ENCODE measurements at regions not wholly inside any gene's neighbourhood (a gene's known extent, or its start where the extent isn't known, plus 50 kb on each side); places are given as distances from the start of the nearest gene placed in this dataset.

GRCh38 chr12:113724794-113725556, 241.2 kb downstream of the RBM19 start:
- Histone ChIP-seq H3K4me1 (ENCODE audit: control insufficient read depth, low read depth, low read length) (no peaks in the 10 kb centered on the region), H3K9me3 (ENCODE audit: control insufficient read depth, low read depth, low read length) (no peaks in the 10 kb centered on the region), H3K9ac (ENCODE audit: low read length) (no peak overlapping the region), H3K36me3 (ENCODE audit: control insufficient read depth, low read depth, low read length) (no peaks in the 10 kb centered on the region), H3K4me3 (ENCODE audit: low read length) (no peak overlapping the region), H3K27me3 (ENCODE audit: control insufficient read depth, insufficient read depth, low read length) (no peaks in the 10 kb centered on the region), H3K27ac (ENCODE audit: low read length) (no peak overlapping the region)

- Histone ChIP-seq H3K9ac (ENCODE audit: low read length) (no peak overlapping the region), H3K27me3 (ENCODE audit: control insufficient read depth, insufficient read depth, low read length) (no peaks in the 10 kb centered on the region), H3K4me1 (ENCODE audit: control insufficient read depth, low read depth, low read length) (no peaks in the 10 kb centered on the region), H3K4me3 (ENCODE audit: low read length) (no peak overlapping the region), H3K9me3 (ENCODE audit: control insufficient read depth, low read depth, low read length) (no peaks in the 10 kb centered on the region), H3K27ac (ENCODE audit: low read length) (no peak overlapping the region), H3K36me3 (ENCODE audit: control insufficient read depth, low read depth, low read length) (no peaks in the 10 kb centered on the region)
Measured at GRCh38 chr12:113723631-113724030, 242.5 kb downstream of the RBM19 start.

GRCh38 chr12:113722747-113723146, 243.4 kb downstream of the RBM19 start:
- Histone ChIP-seq H3K9me3 (ENCODE audit: control insufficient read depth, low read depth, low read length) (no peaks in the 10 kb centered on the region), H3K36me3 (ENCODE audit: control insufficient read depth, low read depth, low read length) (no peaks in the 10 kb centered on the region), H3K9ac (ENCODE audit: low read length) (no peak overlapping the region), H3K27me3 (ENCODE audit: control insufficient read depth, insufficient read depth, low read length) (no peaks in the 10 kb centered on the region), H3K4me3 (ENCODE audit: low read length) (no peak overlapping the region), H3K4me1 (ENCODE audit: control insufficient read depth, low read depth, low read length) (no peaks in the 10 kb centered on the region), H3K27ac (ENCODE audit: low read length) (no peak overlapping the region)

GRCh38 chr12:113720629-113721028, 245.5 kb downstream of the RBM19 start:
- Histone ChIP-seq H3K27me3 (ENCODE audit: control insufficient read depth, insufficient read depth, low read length) (no peaks in the 10 kb centered on the region), H3K27ac (ENCODE audit: low read length) (no peak overlapping the region), H3K4me3 (ENCODE audit: low read length) (no peak overlapping the region), H3K4me1 (ENCODE audit: control insufficient read depth, low read depth, low read length) (no peaks in the 10 kb centered on the region), H3K36me3 (ENCODE audit: control insufficient read depth, low read depth, low read length) (no peaks in the 10 kb centered on the region), H3K9me3 (ENCODE audit: control insufficient read depth, low read depth, low read length) (no peaks in the 10 kb centered on the region), H3K9ac (ENCODE audit: low read length) (no peak overlapping the region)

DNA sequence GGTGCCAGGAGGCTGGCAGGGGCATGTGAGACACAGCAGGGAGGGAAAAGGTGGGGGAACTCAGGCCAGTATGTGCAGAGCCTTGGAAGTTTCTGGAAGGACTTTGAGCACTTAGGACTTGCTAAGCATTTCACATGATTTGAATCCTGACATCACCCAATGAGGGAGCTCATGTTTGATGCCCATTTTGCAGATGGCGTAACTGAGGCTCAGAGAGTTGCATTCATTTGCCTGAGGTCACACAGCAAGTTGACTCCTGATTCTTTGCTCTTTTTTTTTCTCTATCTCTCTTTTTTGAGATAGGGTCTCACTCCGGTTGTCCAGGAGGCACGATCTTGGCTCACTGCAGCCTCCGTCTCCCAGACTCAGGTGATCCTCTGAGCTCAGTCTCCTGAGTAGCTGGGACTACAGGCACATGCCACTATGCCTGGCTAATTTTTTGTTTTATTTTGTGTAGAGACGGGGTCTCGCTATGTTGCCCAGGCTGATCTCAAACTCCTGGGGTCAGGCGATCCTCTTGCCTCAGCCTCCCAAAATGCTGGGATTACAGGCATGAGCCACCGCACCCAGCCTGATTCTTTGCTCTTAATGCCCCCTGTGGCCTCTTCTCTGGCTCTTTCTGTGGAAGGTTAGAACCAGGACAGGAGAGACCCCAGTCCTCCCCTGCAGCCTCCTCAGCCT, 246.1 kb downstream of the RBM19 start:
- no peaks in the 10 kb centered on the region for H3K36me3 ChIP-seq (ENCODE audit: control insufficient read depth, low read depth, low read length)
- H3K4me1 ChIP-seq (ENCODE audit: control insufficient read depth, low read depth, low read length) = no peaks in the 10 kb centered on the region
- H3K27me3 ChIP-seq (ENCODE audit: control insufficient read depth, insufficient read depth, low read length) = no peaks in the 10 kb centered on the region
- H3K9ac ChIP-seq (ENCODE audit: low read length) = no peak overlapping the region
- no peaks in the 10 kb centered on the region for H3K9me3 ChIP-seq (ENCODE audit: control insufficient read depth, low read depth, low read length)
- H3K27ac ChIP-seq (ENCODE audit: low read length) = no peak overlapping the region
- no peak overlapping the region for H3K4me3 ChIP-seq (ENCODE audit: low read length)

DNA sequence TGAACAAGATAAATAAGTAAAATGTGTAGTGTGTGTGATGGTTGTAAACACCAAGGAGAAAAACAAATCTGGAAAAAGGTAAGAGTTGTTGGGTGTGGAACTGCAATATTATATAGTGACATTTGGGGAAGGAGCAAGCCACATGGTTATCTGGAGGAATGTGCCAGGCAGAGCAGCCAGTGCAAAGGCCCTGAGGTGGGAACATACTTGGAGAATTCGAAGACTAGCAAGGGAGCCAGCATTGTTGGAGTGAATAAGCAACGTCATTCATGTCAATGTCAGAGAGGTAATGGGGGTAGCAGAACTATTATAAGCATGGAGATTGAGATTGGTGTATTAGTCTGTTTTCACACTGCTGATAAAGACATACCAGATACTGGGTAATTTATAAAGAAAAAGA, 241.5 kb upstream of the LHX5 start:
- Histone ChIP-seq H3K4me3 (ENCODE audit: low read length) (no peak overlapping the region), H3K4me1 (ENCODE audit: control insufficient read depth, low read depth, low read length) (no peaks in the 10 kb centered on the region), H3K9me3 (ENCODE audit: control insufficient read depth, low read depth, low read length) (no peaks in the 10 kb centered on the region), H3K27me3 (ENCODE audit: control insufficient read depth, insufficient read depth, low read length) (no peaks in the 10 kb centered on the region), H3K9ac (ENCODE audit: low read length) (no peak overlapping the region), H3K27ac (ENCODE audit: low read length) (no peak overlapping the region), H3K36me3 (ENCODE audit: control insufficient read depth, low read depth, low read length) (no peaks in the 10 kb centered on the region)

DNA sequence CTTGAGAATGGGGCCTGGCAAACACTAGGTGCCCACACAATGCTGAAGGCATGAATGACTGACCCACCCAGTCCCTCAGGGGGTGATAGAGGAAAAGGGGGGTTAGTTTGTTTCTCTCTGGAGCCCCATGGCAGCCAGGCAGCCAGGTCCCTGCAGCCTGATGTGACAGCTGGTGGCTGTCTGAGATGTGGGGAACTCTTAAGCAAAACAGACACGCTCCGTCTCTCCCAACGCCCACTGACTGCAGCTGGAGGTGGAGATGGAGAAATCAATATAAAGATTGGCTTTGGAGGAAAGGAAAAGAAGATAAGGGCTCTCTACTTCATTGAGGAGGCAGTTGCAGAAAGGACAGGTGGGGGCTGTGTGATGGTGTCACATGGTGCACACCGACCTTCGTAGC, 240.8 kb upstream of the LHX5 start:
- no peaks in the 10 kb centered on the region for H3K27me3 ChIP-seq (ENCODE audit: control insufficient read depth, insufficient read depth, low read length)
- no peak overlapping the region for H3K27ac ChIP-seq (ENCODE audit: low read length)
- no peaks in the 10 kb centered on the region for H3K4me1 ChIP-seq (ENCODE audit: control insufficient read depth, low read depth, low read length)
- H3K9ac ChIP-seq (ENCODE audit: low read length) = no peak overlapping the region
- H3K36me3 ChIP-seq (ENCODE audit: control insufficient read depth, low read depth, low read length) = no peaks in the 10 kb centered on the region
- no peaks in the 10 kb centered on the region for H3K9me3 ChIP-seq (ENCODE audit: control insufficient read depth, low read depth, low read length)
- H3K4me3 ChIP-seq (ENCODE audit: low read length) = no peak overlapping the region

- Histone ChIP-seq H3K36me3 (ENCODE audit: control insufficient read depth, low read depth, low read length) (no peaks in the 10 kb centered on the region), H3K4me1 (ENCODE audit: control insufficient read depth, low read depth, low read length) (no peaks in the 10 kb centered on the region), H3K9ac (ENCODE audit: low read length) (no peak overlapping the region), H3K9me3 (ENCODE audit: control insufficient read depth, low read depth, low read length) (no peaks in the 10 kb centered on the region), H3K4me3 (ENCODE audit: low read length) (no peak overlapping the region), H3K27ac (ENCODE audit: low read length) (no peak overlapping the region), H3K27me3 (ENCODE audit: control insufficient read depth, insufficient read depth, low read length) (no peaks in the 10 kb centered on the region)
Measured at GRCh38 chr12:113710216-113710615, 238.5 kb upstream of the LHX5 start.

DNA sequence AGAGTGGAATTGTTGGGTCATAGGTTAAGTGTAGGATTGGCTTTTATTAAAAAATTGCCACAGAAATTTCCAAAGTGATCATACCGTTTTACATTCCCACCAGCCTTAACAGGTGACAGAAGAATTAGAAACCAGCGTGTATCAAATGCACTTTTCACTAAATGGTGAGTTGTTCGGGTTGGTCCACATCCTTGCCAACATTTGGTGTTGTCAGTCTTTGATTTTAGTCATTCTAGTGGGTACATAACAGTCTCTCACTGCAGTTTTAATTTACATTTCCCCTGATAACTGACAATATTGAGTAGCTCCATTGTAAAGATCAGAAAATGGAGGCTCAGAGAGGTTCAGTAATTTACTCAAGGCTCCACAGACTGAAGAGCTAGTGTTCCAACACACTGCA, 237.8 kb upstream of the LHX5 start:
- H3K9ac ChIP-seq (ENCODE audit: low read length) = no peak overlapping the region
- H3K4me3 ChIP-seq (ENCODE audit: low read length) = no peak overlapping the region
- H3K4me1 ChIP-seq (ENCODE audit: control insufficient read depth, low read depth, low read length) = no peaks in the 10 kb centered on the region
- no peaks in the 10 kb centered on the region for H3K36me3 ChIP-seq (ENCODE audit: control insufficient read depth, low read depth, low read length)
- H3K27ac ChIP-seq (ENCODE audit: low read length) = no peak overlapping the region
- no peaks in the 10 kb centered on the region for H3K27me3 ChIP-seq (ENCODE audit: control insufficient read depth, insufficient read depth, low read length)
- H3K9me3 ChIP-seq (ENCODE audit: control insufficient read depth, low read depth, low read length) = no peaks in the 10 kb centered on the region

- Histone ChIP-seq H3K9me3 (ENCODE audit: control insufficient read depth, low read depth, low read length) (no peaks in the 10 kb centered on the region), H3K4me3 (ENCODE audit: low read length) (no peak overlapping the region), H3K27me3 (ENCODE audit: control insufficient read depth, insufficient read depth, low read length) (no peaks in the 10 kb centered on the region), H3K27ac (ENCODE audit: low read length) (no peak overlapping the region), H3K9ac (ENCODE audit: low read length) (no peak overlapping the region), H3K4me1 (ENCODE audit: control insufficient read depth, low read depth, low read length) (peaks cover 9% of the 10 kb centered on the region), H3K36me3 (ENCODE audit: control insufficient read depth, low read depth, low read length) (no peaks in the 10 kb centered on the region)
Measured at GRCh38 chr12:113702836-113703235, 231.2 kb upstream of the LHX5 start.

DNA sequence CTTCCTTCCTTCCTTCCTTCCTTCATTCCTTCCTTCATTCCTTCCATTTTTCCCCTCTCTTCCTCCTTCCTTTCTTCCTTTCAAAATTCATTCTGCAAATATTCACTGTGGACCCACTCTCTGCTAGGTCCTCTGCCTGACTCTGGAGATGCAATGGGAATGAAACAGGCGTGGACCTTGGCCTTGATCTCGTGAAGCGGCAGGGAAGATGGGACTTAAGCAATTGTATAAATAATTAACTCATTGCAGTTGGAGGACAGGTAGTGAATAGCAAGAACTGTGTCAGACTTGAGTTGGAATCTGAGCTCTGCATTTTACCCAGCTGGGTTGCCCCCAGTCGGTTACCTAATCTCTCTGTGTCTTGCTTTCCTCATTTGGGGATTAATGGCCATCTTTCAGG, 230.6 kb upstream of the LHX5 start:
- Histone ChIP-seq H3K4me1 (ENCODE audit: control insufficient read depth, low read depth, low read length) (peaks cover 11% of the 10 kb centered on the region), H3K27ac (ENCODE audit: low read length) (no peak overlapping the region), H3K4me3 (ENCODE audit: low read length) (no peak overlapping the region), H3K9me3 (ENCODE audit: control insufficient read depth, low read depth, low read length) (no peaks in the 10 kb centered on the region), H3K27me3 (ENCODE audit: control insufficient read depth, insufficient read depth, low read length) (no peaks in the 10 kb centered on the region), H3K36me3 (ENCODE audit: control insufficient read depth, low read depth, low read length) (no peaks in the 10 kb centered on the region), H3K9ac (ENCODE audit: low read length) (no peak overlapping the region)

DNA sequence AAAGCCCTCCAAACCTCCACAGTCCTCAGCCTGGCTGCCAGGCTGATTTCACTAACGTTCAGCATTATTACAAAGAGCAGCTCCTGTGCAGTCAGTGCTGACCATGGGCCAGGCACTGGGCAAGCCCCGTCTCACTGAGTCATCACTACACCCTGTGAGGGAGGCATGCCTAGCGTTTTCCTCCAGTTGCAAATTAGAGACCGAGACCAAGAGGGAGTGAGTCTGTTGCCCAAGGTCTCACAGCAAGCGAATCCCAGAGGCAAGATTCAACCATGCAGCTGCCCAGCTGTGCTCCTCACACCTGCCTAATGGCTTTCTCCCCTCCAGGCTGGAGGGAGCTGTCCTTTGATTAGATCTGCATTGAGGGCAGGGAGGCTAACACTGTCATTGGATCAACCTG, 229.3 kb upstream of the LHX5 start:
- H3K4me3 ChIP-seq (ENCODE audit: low read length) = no peak overlapping the region
- H3K9me3 ChIP-seq (ENCODE audit: control insufficient read depth, low read depth, low read length) = no peaks in the 10 kb centered on the region
- no peaks in the 10 kb centered on the region for H3K27me3 ChIP-seq (ENCODE audit: control insufficient read depth, insufficient read depth, low read length)
- H3K36me3 ChIP-seq (ENCODE audit: control insufficient read depth, low read depth, low read length) = no peaks in the 10 kb centered on the region
- H3K4me1 ChIP-seq (ENCODE audit: control insufficient read depth, low read depth, low read length) = peaks cover 11% of the 10 kb centered on the region
- H3K27ac ChIP-seq (ENCODE audit: low read length) = no peak overlapping the region
- no peak overlapping the region for H3K9ac ChIP-seq (ENCODE audit: low read length)

Data from iPS-18a (cell line).